ENCODE measurements at regions not wholly inside any gene's neighbourhood (a gene's known extent, or its start where the extent isn't known, plus 50 kb on each side); places are given as distances from the start of the nearest gene placed in this dataset.

DNA sequence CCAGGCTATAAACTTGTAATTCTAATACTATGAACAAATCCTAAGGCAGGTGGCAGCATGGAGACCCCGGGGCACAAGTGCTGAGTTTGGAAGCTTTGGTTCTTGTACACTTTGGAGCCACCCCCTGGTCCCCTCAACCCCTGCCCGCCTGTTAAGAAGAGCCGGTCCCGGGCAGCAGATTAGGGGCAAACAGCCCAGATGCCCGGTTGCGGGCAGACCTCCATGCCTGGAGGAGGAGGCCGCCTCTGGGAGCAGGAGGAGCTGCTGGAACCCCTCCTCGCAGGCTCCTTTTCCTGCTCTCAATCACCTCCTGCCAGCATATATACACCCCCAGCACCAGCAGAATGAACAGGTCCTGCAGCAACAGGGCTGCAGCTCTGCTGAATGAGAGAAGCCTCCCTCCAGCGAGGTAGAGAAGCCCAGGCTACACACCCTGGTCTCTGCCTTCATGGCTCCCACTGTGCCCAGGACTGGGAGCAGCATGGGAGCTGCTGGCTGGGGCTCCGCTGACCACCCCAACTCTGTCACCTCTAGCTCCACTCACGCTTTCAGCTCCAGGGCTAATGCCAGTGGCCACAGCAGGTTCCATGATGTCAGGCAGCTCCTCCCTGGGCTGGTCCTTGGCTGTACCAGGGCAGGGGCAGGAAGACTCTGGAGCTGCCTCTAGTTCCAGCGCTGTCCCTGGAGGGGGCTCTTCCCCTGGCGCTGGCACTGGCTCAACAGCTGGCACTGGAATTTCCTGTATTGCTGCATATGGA lies 1713.5 kb upstream of the ACO1 start:
- no peaks in the 10 kb centered on the region for H3K27me3 ChIP-seq (ENCODE audit: insufficient read depth, low read depth)
- H3K9me2 ChIP-seq (ENCODE audit: insufficient read depth): no peaks in the 10 kb centered on the region
- CTCF ChIA-PET: no interaction called here
- H3K27ac ChIP-seq: no peak overlapping the region
- H3K4me2 ChIP-seq: no peak overlapping the region
- DNase-seq: no peak
- TF ChIP-seq, protein P1, sequence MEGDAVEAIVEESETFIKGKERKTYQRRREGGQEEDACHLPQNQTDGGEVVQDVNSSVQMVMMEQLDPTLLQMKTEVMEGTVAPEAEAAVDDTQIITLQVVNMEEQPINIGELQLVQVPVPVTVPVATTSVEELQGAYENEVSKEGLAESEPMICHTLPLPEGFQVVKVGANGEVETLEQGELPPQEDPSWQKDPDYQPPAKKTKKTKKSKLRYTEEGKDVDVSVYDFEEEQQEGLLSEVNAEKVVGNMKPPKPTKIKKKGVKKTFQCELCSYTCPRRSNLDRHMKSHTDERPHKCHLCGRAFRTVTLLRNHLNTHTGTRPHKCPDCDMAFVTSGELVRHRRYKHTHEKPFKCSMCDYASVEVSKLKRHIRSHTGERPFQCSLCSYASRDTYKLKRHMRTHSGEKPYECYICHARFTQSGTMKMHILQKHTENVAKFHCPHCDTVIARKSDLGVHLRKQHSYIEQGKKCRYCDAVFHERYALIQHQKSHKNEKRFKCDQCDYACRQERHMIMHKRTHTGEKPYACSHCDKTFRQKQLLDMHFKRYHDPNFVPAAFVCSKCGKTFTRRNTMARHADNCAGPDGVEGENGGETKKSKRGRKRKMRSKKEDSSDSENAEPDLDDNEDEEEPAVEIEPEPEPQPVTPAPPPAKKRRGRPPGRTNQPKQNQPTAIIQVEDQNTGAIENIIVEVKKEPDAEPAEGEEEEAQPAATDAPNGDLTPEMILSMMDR (conservative IDR thresholded peaks at IDR 0.05): no peak
- no peak for TF ChIP-seq EZH2 (IDR thresholded peaks at IDR 0.05; ENCODE audit: low read depth)
- intact Hi-C loops (cut with micrococcal nuclease; ENCODE audit: unreplicated experiment): no loop called here
- H3K79me2 ChIP-seq (ENCODE audit: low read depth): no peaks in the 10 kb centered on the region
- H4K20me1 ChIP-seq (ENCODE audit: insufficient read depth): no peaks in the 10 kb centered on the region
- no TSS peak for BruUV-seq (replicated peaks)
- no peaks in the 10 kb centered on the region for H3F3A ChIP-seq (ENCODE audit: insufficient read depth, low read depth)
- H3K9me3 ChIP-seq (ENCODE audit: insufficient read depth, low read depth): no peaks in the 10 kb centered on the region
- H3K4me3 ChIP-seq: no peak overlapping the region
- no peak overlapping the region for H2AFZ ChIP-seq
- H3K4me1 ChIP-seq (replicated peaks; ENCODE audit: insufficient read depth): no peaks in the 10 kb centered on the region
- POLR2A ChIA-PET (ENCODE audit: unreplicated experiment): no interaction called here
- no peaks in the 10 kb centered on the region for H3K36me3 ChIP-seq (ENCODE audit: low read depth)

DNA sequence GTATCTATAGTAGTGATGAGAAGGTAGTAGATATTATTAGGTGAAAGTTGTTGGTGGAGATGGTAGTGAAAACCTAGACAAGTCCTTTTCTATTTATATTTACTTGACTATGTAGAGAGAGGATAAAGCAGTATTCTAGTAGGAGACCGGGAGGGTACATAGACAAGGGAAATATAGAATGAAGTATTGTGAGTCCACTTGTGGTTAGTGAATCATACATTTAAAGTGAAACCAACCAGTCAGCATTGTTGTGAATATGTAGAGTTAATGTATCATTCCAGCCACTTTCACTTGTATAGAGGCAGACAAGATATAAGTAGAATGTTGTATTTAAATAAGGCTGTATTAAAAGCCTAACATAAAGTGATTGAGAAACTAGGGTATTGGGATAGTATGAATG lies 1711.3 kb upstream of the ACO1 start:
- intact Hi-C loops (cut with micrococcal nuclease; ENCODE audit: unreplicated experiment): no loop called here

DNA sequence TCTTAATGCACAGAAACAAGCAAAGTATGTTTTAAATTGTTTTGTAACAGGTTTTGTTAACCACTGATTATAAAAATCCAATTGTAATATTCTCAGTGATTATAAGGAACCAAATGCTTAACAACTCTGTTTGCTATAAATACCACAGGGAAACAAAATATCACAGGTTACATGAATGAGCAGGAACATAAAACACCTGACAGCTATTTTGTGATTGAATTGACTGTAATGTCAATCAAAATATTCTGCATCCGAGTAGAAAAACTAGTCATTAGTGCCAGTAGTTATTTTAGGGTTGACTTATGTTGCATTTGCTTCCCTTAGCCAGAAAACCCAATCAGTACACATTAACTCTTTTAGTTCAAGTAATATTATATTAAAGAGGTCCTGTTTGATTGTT lies 1707.8 kb upstream of the ACO1 start:
- POLR2A ChIA-PET (ENCODE audit: unreplicated experiment): no interaction called here
- Histone ChIP-seq H3K4me3 (no peak overlapping the region), H3K9me3 (ENCODE audit: insufficient read depth, low read depth) (no peaks in the 10 kb centered on the region), H3K79me2 (ENCODE audit: low read depth) (no peaks in the 10 kb centered on the region), H3F3A (ENCODE audit: insufficient read depth, low read depth) (no peaks in the 10 kb centered on the region), H4K20me1 (ENCODE audit: insufficient read depth) (no peaks in the 10 kb centered on the region), H2AFZ (no peak overlapping the region), H3K36me3 (ENCODE audit: low read depth) (no peaks in the 10 kb centered on the region), H3K9me2 (ENCODE audit: insufficient read depth) (no peaks in the 10 kb centered on the region), H3K4me2 (no peak overlapping the region), H3K27me3 (ENCODE audit: insufficient read depth, low read depth) (no peaks in the 10 kb centered on the region), H3K27ac (no peak overlapping the region), H3K4me1 (replicated peaks; ENCODE audit: insufficient read depth) (no peaks in the 10 kb centered on the region)
- no TSS peak for BruUV-seq (replicated peaks)
- TF ChIP-seq, protein P1 (conservative IDR thresholded peaks at IDR 0.05): no peak
- TF ChIP-seq EZH2 (IDR thresholded peaks at IDR 0.05; ENCODE audit: low read depth): no peak
- DNase-seq: no peak
- CTCF ChIA-PET: no interaction called here
- intact Hi-C loops (cut with micrococcal nuclease; ENCODE audit: unreplicated experiment): no loop called here

More for the DNA sequence above, 1711.3 kb upstream of the ACO1 start:
- H3K36me3 ChIP-seq (ENCODE audit: low read depth): no peaks in the 10 kb centered on the region
- H3K9me3 ChIP-seq (ENCODE audit: insufficient read depth, low read depth): no peaks in the 10 kb centered on the region
- no TSS peak for BruUV-seq (replicated peaks)
- H4K20me1 ChIP-seq (ENCODE audit: insufficient read depth): no peaks in the 10 kb centered on the region
- H3K4me2 ChIP-seq: no peak overlapping the region
- no peak overlapping the region for H3K27ac ChIP-seq
- no peak overlapping the region for H2AFZ ChIP-seq
- no peak for TF ChIP-seq EZH2 (IDR thresholded peaks at IDR 0.05; ENCODE audit: low read depth)
- TF ChIP-seq, protein P1 (conservative IDR thresholded peaks at IDR 0.05): no peak
- no peaks in the 10 kb centered on the region for H3K79me2 ChIP-seq (ENCODE audit: low read depth)
- H3K4me1 ChIP-seq (replicated peaks; ENCODE audit: insufficient read depth): no peaks in the 10 kb centered on the region
- ChIA-PET POLR2A (ENCODE audit: unreplicated experiment) (no interaction called here), CTCF (no interaction called here)
- no peaks in the 10 kb centered on the region for H3F3A ChIP-seq (ENCODE audit: insufficient read depth, low read depth)
- H3K27me3 ChIP-seq (ENCODE audit: insufficient read depth, low read depth): no peaks in the 10 kb centered on the region
- H3K4me3 ChIP-seq: no peak overlapping the region
- H3K9me2 ChIP-seq (ENCODE audit: insufficient read depth): no peaks in the 10 kb centered on the region
- no peak for DNase-seq

Measured in PC-9 (cell line).